ENCODE measurements at regions not wholly inside any gene's neighbourhood (a gene's known extent, or its start where the extent isn't known, plus 50 kb on each side); places are given as distances from the start of the nearest gene placed in this dataset.

- TF ChIP-seq YY1 (IDR thresholded peaks at IDR 0.05; ENCODE audit: insufficient read depth, insufficient read length) (no peak), SUZ12 (IDR thresholded peaks at IDR 0.05; ENCODE audit: extremely low read depth, insufficient read depth, insufficient read length) (no peak), ZNF274 (IDR thresholded peaks at IDR 0.05; ENCODE audit: low read depth, low read length) (no peak)
These were observed 128.9 kb upstream of the TARS1 start for GRCh38 chr5:33311893-33312292.
